ENCODE measurements at regions not wholly inside any gene's neighbourhood (a gene's known extent, or its start where the extent isn't known, plus 50 kb on each side); places are given as distances from the start of the nearest gene placed in this dataset.
A peak's percentile ranks its signal among the peaks of the same experiment; 100 is the strongest.
"Not testable (repeated sequence)": the region's sequence is repeated elsewhere in the genome, so short reads cannot be mapped to it uniquely, and the experiment has no call there.

DNA sequence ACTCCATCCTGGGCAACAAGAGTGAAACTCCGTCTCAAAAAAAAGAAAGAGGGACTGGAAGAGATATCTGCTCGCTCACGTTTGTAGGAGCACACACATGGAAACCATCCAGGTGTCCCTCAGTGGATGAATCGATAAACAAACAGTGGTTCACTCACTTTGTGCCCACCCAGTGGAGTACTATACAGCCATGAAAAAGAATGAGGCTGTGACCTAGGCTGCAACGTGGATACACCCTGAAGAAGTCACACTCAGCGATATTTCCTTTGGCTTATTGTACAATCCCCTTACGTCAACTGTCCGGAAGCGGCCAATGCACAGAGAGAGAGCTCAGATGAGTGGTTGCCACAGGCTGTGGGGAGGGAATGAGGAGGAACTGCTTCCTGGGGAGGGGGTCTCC, 82.3 kb upstream of the PPP2R3B start:
- Histone ChIP-seq H3K27ac (ENCODE audit: low read depth in 2 of 2, low read length in 2 of 2) (no peak overlapping the region), H3K9me3 (ENCODE audit: control insufficient read depth in 2 of 3, insufficient read depth in 1 of 3, low read length in 3 of 3) (peaks cover 0 to 7% (median 0%) of the 10 kb centered on the region in 3 donors), H3K4me1 (ENCODE audit: control insufficient read depth in 2 of 3, insufficient read depth in 2 of 3, low read depth in 1 of 3, low read length in 3 of 3) (no peaks in the 10 kb centered on the region), H3K27me3 (ENCODE audit: control insufficient read depth, insufficient read depth, low read length) (no peaks in the 10 kb centered on the region), H3K36me3 (ENCODE audit: control insufficient read depth in 2 of 3, insufficient read depth in 3 of 3, low read length in 3 of 3) (no peaks in the 10 kb centered on the region), H3K9ac (ENCODE audit: low read length in 3 of 3) (no peak overlapping the region), H3K4me3 (ENCODE audit: low read length in 3 of 3) (no peak overlapping the region)
- intact Hi-C loops (cut with DNase I), result no loop called here
- FAIRE-seq (no peak), DNase-seq (peak in 1 of 5 donors; percentile 4)
- TF ChIP-seq, protein P1, sequence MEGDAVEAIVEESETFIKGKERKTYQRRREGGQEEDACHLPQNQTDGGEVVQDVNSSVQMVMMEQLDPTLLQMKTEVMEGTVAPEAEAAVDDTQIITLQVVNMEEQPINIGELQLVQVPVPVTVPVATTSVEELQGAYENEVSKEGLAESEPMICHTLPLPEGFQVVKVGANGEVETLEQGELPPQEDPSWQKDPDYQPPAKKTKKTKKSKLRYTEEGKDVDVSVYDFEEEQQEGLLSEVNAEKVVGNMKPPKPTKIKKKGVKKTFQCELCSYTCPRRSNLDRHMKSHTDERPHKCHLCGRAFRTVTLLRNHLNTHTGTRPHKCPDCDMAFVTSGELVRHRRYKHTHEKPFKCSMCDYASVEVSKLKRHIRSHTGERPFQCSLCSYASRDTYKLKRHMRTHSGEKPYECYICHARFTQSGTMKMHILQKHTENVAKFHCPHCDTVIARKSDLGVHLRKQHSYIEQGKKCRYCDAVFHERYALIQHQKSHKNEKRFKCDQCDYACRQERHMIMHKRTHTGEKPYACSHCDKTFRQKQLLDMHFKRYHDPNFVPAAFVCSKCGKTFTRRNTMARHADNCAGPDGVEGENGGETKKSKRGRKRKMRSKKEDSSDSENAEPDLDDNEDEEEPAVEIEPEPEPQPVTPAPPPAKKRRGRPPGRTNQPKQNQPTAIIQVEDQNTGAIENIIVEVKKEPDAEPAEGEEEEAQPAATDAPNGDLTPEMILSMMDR (IDR thresholded peaks at IDR 0.05; ENCODE audit: borderline replicate concordance, extremely low read depth, insufficient read depth), result no peak

DNA sequence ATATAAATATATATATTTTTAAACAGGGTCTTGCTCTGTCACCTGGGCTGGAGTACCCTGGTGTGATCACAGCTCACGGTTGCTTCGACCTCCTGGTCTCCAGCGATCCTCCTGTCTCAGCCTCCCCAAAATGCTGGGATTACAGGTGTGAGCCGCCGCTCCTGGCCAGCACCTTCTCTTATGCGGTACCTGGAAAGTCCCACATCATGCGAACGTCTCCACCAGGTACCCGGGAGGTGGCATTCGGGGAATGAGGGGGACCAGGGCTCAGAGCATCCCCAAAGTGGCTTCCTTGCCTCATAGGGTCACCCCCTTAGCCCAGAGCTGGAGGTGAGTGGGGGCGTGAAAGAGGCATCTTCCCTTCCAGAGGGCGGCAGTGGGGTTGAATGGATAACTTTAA, 84.0 kb upstream of the PPP2R3B start:
- no peaks in the 10 kb centered on the region for H3K27me3 ChIP-seq (ENCODE audit: control insufficient read depth, insufficient read depth, low read length)
- H3K4me1 ChIP-seq (ENCODE audit: control insufficient read depth in 2 of 3, insufficient read depth in 2 of 3, low read depth in 1 of 3, low read length in 3 of 3), result no peaks in the 10 kb centered on the region
- peak in 1 of 5 donors; percentile 23 for DNase-seq
- H3K9me3 ChIP-seq (ENCODE audit: control insufficient read depth in 2 of 3, insufficient read depth in 1 of 3, low read length in 3 of 3), result peaks cover 0 to 7% (median 0%) of the 10 kb centered on the region in 3 donors
- no peak overlapping the region for H3K4me3 ChIP-seq (ENCODE audit: low read length in 3 of 3)
- no peaks in the 10 kb centered on the region for H3K36me3 ChIP-seq (ENCODE audit: control insufficient read depth in 2 of 3, insufficient read depth in 3 of 3, low read length in 3 of 3)
- intact Hi-C loops (cut with DNase I), result no loop called here
- no peak for FAIRE-seq
- no peak overlapping the region for H3K27ac ChIP-seq (ENCODE audit: low read depth in 2 of 2, low read length in 2 of 2)
- TF ChIP-seq, protein P1 (IDR thresholded peaks at IDR 0.05; ENCODE audit: borderline replicate concordance, extremely low read depth, insufficient read depth), result no peak
- H3K9ac ChIP-seq (ENCODE audit: low read length in 3 of 3), result no peak overlapping the region

DNA sequence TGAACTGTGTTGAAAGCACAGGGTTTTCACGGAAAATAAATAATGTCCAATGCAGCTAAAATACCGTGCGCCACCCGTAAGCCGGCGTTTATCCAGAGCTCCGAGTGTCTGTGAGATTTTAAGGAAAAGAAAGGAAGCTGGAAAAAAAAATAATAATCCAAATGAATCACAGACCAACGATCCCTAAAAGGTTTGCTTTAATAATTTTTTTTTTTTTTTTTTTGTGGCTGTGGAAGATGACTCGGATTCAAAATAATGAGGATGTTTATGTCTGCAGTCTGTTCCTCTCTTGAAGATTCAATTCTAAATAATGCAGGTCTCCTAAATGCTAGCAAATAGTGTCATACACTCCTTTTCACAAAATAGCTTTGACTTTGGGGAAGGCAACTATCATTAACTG, 84.6 kb upstream of the PPP2R3B start:
- TF ChIP-seq, protein P1 (IDR thresholded peaks at IDR 0.05; ENCODE audit: borderline replicate concordance, extremely low read depth, insufficient read depth), result no peak
- no peak overlapping the region for H3K9ac ChIP-seq (ENCODE audit: low read length in 3 of 3)
- H3K27me3 ChIP-seq (ENCODE audit: control insufficient read depth, insufficient read depth, low read length), result no peaks in the 10 kb centered on the region
- peaks cover 0 to 7% (median 0%) of the 10 kb centered on the region in 3 donors for H3K9me3 ChIP-seq (ENCODE audit: control insufficient read depth in 2 of 3, insufficient read depth in 1 of 3, low read length in 3 of 3)
- no peak for FAIRE-seq
- no peaks in the 10 kb centered on the region for H3K4me1 ChIP-seq (ENCODE audit: control insufficient read depth in 2 of 3, insufficient read depth in 2 of 3, low read depth in 1 of 3, low read length in 3 of 3)
- no peak overlapping the region for H3K27ac ChIP-seq (ENCODE audit: low read depth in 2 of 2, low read length in 2 of 2)
- intact Hi-C loops (cut with DNase I), result no loop called here
- DNase-seq, result no peak
- H3K4me3 ChIP-seq (ENCODE audit: low read length in 3 of 3), result no peak overlapping the region
- H3K36me3 ChIP-seq (ENCODE audit: control insufficient read depth in 2 of 3, insufficient read depth in 3 of 3, low read length in 3 of 3), result no peaks in the 10 kb centered on the region

DNA sequence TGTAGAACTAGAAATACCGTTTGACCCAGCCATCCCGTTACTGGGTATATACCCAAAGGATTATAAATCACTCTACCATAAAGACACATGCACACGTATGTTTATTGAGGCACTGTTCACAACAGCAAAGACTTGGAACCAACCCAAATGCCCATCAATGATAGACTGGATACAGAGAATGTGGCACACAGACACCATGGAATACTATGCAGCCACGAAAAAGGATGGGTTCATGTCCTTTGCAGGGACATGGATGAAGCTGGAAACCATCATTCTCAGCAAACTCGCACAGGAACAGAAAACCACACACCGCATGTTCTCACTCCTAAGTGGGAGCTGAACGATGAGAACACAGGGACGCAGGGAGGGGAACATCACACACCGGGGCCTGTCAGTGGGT, 85.6 kb upstream of the PPP2R3B start:
- H3K27ac ChIP-seq (ENCODE audit: low read depth in 2 of 2, low read length in 2 of 2); H3K36me3 ChIP-seq (ENCODE audit: control insufficient read depth in 2 of 3, insufficient read depth in 3 of 3, low read length in 3 of 3); H3K4me3 ChIP-seq (ENCODE audit: low read length in 3 of 3); H3K27me3 ChIP-seq (ENCODE audit: control insufficient read depth, insufficient read depth, low read length); H3K9ac ChIP-seq (ENCODE audit: low read length in 3 of 3); H3K9me3 ChIP-seq (ENCODE audit: control insufficient read depth in 2 of 3, insufficient read depth in 1 of 3, low read length in 3 of 3); H3K4me1 ChIP-seq (ENCODE audit: control insufficient read depth in 2 of 3, insufficient read depth in 2 of 3, low read depth in 1 of 3, low read length in 3 of 3); intact Hi-C loops (cut with DNase I); FAIRE-seq: not testable (repeated sequence)
- DNase-seq, result peak in 1 of 5 donors; percentile 13
